Islet of Langerhans (tissue), 1 donor: ENCODE measurements at regions not wholly inside any gene's neighbourhood (a gene's known extent, or its start where the extent isn't known, plus 50 kb on each side); places are given as distances from the start of the nearest gene placed in this dataset.
"Not testable (repeated sequence)": the region's sequence is repeated elsewhere in the genome, so short reads cannot be mapped to it uniquely, and the experiment has no call there.

Source experiments
- FAIRE-seq: peaks from one replicate; lab custom pipeline; 2011; peaks lifted over from hg19 to GRCh38; lab: Jason Lieb, UNC

DNA sequence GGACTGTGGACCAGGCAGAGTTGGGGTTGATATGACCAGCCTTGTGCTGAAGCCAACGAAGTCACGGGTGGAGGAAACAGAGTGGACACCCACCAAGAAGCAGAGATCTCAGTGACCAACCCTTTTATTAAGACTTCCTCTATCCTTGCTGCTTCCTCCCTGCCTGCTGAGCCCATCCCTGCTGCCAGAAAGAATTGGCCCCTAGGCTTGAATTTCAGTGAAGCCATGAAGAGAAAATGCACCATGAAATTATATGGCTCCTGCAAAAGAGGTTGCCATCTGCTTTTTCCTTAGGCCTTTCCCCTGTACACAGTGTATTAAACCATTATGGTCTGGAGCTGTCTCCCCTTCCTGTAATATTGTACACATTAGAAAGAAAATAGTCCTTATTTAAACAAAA is 246.7 kb downstream of the HS3ST3B1 start:
- no peak for FAIRE-seq

DNA sequence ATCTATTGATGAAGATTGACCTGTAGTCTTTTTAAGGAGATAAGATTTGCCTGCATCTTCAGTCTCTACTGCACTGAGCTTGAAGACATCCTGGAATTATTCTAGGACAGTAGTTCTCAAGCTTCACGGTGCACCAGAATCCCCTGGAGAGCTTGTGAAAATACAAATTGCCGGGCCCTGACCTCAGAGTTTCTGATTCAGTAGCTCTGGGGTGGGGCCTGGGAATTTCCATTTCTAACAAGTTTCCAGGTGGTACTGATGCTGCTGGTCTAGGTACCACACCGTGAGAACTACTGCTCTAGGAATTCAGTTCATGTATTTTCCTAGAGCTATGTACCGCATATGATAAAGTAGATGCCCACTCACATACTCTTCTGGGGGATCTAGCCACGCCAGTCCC is 246.1 kb downstream of the HS3ST3B1 start:
- no peak for FAIRE-seq

DNA sequence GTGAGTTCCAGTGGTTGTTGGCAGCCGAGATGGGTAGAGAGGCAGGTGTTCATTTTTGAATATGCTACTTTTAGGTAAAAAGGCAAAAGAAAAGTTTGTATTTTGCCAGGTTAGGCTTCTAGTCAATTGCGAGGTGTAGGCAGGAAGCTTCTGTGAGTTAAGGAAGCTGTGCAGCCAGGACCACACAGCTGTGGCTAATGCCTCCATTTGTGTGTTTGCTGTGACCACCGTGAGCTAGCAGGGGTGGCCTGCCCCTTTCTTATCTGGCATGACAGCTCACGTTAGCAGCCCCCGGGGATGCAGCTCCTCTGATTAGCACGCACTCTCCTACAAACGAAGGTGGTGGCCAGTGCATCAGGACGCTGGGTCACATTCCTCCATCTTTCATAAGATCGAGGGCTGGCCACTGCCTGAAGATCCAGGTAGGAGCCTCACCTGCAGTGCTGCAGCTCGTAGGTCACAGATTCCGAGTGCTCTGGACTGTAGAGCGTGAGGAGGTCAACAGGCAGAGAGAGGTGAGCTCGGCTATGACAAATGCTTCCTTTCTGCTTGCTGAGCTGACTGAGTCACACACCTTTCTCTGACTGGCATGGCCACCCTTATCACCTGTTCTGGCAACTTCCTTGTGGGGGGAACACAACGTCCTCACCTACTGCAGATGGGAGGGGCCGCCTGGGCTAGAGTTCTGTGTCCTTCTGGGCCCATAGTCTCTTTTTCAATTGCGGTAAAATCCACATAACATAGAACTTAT is 244.4 kb downstream of the HS3ST3B1 start:
- no peak for FAIRE-seq

DNA sequence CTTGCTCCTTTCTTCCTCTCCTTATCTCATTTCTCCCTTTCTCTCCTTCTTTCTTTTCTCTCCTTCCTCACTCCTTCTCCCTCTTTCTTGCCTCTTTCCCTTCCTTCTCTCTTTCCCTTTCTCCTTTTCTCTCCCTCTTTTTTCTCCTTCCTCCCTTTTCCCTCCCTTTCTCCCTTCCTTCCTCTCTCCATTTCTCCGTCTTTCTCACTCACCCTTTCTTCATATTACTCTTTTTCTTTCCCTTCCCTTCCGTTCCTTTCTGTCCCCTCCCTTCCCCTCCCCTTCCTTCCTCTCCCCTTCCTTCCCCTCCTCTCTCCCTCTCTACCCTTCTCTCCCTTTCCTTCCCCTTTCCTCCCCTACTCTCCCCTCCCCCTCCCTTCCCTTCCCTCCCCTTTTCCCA is 240.8 kb downstream of the HS3ST3B1 start:
- FAIRE-seq = no peak

DNA sequence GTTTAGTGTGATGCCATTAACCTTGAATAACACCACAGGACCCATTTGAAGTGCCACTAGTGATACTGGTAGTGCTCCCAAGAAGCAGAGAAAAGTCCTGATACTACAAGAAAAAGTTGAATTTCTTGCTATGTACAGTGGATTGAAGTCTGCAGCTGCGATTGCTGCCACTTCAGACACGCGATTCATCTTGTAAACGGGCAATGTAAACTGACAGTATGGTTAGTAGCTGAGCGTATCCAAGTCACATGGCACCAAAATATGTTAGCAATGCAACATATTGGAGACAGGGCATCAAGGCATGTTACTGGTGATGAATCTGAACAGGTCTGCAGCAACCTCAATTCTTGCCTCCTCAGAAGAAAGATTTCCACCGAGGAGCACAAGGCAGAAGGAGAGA is 238.9 kb downstream of the HS3ST3B1 start:
- no peak for FAIRE-seq

DNA sequence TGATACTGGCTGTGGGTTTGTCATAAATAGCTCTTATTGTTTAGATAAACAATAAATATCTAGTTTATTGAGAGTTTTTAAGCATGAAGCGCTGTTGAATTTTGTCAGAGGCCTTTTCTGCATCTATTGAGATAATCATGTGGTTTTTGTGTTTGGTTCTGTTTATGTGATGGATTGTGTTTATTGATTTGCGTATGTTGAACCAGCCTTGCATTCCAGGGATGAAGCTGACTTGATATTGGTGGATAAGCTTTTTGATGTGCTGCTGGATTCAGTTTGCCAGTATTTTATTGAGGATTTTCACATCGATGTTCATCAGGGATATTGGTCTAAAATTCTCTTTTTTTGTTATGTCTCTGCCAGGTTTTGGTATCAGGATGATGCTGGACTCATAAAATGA is 231.4 kb downstream of the HS3ST3B1 start:
- FAIRE-seq = not testable (repeated sequence)

DNA sequence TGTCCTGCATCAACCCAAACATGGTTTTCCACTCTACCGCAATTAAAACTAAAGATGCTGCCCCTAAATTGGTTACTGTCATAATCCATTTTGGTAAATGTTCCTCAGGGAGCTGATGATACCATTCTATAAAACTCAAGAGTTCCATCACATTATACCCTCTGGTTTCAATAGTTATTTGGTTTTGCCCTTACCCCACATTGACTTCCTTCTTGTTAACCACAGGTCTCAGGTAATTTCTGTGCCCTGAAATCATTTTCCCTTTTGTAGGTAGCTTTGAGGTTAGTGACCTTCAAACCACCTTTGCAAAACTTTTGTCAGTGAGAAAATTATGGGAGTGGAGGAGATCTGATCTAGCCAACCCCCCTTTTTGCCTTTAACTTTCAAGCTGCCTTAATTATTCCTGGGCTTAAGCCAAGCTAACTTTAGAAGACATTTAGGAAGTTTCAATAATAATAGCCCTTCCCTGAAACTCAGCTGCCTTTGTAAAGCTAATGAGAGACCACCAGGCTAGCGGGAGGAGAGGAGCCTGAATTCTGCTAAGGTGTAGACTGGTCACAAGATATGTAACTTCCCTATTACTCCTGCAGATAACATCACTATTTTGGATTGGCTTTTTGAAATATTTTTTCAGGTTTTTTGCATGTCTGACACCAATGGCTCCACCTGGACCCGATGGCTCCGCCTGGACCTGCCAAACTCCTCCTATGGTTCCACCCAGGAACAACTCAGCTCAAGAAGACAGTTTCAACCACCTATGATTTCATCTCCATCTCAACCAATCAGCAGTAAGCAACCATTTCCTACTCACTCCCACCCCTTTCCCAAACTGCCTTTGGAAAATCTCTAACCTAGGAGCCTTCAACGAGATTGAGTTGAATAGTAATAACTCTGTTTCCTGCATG is 224.9 kb downstream of the HS3ST3B1 start:
- no peak for FAIRE-seq

DNA sequence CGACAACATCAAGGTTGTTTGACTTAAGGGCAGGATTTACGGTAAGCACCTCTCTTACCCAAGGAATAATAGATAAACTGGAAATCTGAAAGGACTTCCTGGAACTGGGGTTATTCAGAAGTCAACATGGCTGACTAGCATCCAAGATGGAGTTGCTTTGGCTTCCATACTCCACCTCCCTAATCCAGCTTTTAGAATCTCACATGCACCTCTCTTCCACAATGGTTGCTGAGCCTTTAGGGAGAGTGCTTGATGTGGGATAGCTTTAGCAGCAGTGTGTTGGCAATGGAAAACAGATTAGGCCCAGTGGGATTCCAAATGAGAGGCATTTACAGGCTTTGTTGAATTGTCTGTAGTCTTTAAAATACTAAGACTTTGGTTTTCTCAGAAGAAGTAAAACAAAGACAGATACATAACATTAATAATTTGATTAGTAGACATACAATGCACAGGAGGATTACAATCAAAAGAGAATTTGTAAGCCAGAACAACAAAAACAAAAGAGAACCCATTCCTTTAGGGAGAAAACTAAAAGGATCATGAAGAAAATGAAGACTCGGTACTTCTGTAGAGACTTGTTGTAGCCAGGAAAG is 222.0 kb downstream of the HS3ST3B1 start:
- FAIRE-seq = no peak

DNA sequence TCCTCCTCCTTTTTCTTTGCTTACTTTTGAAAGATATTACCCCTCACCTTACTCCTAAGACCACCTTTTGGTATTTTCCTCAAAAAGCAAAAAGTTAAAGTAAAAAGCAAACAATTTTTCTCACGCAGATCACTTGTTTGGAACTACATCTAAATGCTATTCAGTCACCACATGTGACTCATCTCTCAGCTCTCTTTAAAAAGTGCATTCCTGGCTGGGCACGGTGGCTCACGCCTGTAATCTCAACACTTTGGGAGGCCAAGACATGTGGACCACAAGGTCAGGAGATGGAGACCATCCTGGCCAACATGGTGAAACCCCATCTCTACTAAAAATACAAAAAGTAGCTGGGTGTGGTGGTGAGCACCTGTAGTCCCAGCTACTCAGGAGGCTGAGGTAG is 218.0 kb downstream of the HS3ST3B1 start:
- not testable (repeated sequence) for FAIRE-seq

DNA sequence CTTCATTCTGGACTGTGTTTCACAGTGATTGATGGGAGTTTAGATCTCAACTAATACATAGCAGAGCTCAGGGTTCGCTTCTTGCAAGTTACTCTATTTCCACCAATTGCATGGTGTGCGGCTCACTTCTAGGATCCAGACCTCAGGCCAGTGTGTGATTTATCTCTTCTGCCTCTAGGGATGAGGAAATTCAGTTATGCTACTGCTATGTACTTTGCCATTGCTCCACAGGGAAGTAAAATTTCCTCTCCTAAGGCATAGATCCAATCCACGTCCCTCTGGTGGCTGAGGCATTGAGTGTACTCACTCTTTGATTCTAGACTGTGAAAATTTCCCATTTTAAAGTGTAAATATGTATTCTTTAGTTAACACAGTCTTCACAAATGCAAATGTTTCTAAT is 214.1 kb downstream of the HS3ST3B1 start:
- no peak for FAIRE-seq

DNA sequence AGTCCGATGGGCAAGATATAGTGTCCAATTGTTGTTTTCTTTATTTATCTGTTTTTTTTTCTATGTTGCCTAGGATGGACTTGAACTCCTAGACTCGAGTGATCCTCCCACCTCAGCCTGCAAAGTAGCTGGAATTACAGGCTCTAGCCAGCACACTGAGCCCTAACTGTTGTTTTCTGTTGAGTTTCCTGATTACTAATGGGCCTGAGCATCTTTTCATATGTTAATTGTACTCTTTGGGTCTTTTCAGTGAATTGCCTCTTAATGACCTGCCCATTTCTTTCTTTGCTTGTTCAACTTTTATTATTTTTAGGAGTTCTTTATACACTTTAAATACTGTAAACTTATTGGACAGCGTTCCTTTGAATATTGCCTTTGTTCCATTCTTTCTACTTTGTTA is 213.0 kb downstream of the HS3ST3B1 start:
- FAIRE-seq = no peak

DNA sequence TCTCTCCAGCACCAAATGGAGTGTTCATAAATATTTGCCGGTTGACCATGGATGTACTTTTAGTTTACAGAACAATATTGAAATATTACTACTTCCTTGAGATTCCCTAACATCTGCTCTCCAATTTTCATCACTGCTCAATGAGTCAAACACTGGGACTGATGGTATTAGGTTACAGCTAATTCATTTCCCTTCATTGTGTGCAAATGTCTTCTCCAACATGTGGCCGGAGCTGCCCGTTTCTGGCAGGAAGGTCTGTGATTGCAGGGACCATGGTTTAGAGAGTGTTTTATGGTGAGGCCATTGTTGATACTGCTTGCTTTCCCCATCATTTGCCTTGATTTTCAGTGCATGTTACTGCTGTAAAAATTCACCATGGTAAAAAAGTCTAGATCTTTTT is 209.3 kb downstream of the HS3ST3B1 start:
- FAIRE-seq = no peak

DNA sequence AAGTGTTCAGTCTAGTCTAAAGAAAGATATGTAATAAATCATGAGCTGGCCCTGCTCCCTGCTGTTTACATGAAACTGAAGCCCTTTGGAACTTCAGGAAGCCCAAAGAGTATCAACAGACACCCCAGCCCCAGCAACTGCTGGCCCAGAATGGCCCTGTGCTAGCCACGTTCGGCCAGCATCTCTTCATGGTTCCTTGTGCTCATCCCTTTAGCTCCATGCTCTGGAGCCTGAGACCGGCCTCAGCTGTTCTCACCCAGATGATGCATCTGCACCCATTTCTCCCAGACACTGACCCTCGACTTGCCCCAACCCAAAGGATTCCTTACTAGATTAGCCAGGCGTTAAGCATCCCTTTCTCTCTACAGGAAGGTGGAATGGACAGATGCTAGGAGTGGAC is 207.3 kb downstream of the HS3ST3B1 start:
- no peak for FAIRE-seq

DNA sequence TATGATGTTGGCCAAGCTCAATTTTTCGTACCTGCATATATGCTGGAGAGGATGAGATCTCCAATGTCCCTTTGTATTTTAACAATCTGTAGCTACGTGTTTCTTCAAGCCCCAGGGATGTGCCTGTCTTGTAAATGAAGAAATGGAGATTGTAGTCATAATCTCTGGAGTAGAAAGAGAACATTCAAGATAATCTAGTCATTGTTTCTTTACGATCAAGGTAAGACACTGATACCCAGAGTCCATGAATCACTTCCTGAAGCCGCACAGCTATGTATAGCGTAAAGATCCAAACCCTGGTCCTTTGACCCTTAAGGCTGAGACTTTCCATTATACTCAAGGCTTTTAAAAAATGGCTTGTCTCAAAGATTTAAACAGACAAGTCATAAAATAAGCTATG is 205.5 kb downstream of the HS3ST3B1 start:
- FAIRE-seq = no peak

DNA sequence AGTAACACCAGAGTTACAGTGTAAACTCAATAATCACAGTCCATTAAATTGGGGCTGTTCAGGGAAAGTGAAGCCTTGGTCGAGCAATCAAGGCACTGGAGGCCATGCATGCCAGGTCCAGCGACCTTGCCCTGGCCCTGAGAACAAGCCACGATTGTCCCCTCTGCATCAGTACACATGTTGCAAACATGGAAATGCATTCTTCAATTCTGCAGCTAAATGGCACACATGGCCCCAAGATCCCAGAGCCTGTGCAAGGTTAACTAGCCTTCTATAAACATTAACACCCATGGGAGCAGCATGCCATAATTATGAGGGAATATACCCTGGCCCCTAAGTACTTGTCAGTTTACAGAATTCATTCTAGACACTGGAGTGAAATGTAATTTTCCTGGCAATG is 204.7 kb downstream of the HS3ST3B1 start:
- FAIRE-seq = no peak

DNA sequence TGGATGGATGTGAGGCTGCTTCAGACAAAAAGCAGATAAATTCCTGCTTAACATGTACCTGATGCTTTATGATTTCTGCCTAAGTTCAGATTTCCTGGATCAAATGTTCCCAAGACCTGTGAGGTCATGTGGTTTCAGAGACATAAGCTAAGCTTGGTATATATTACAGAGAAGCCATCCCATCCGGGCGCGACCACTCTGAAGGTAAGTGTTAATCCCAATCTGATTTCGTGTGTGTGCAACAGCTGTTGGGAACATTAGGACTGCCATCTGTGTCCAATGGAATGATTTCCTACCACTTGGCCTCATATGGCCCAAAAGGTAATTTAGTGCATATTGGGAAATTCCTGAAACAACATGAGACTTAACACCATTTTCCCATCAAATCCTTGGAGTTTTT is 199.1 kb downstream of the HS3ST3B1 start:
- FAIRE-seq = no peak

DNA sequence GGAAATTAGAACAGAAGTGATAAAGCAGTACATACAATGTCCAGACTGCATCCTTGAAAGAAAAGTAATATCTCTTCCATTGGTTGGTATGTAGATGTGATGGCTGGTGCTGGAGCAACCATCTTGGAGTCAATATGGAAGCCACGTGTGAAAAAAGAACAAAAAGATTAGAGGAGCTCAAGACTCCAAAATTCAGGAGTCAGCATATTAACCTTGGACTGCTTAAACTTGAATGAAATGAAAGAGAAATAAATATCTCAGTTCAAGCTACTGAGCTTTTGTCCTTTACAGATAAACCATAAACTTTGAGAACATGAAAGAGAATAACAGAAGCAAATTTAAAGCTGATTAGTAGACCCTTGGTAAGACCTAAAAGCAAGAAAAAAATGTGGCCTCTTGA is 197.9 kb downstream of the HS3ST3B1 start:
- FAIRE-seq = no peak

DNA sequence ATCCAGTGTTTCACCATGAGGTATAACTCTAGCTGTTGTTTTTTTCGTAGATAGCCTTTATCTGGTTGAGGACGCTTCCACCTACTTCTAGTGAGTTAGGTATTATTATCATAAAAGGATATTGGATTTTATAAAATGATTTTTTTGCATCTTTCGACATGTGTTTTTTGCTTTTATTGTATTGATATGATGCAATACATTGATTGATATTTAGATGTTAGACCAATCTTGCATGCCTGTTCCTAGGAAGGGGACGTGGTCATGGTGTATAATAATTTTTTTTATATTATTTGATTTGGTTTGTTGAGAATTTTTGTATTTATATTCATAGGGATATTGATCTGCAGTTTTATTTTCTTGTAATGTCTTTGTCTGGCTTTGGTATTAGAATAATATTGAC is 193.3 kb downstream of the HS3ST3B1 start:
- FAIRE-seq = no peak

DNA sequence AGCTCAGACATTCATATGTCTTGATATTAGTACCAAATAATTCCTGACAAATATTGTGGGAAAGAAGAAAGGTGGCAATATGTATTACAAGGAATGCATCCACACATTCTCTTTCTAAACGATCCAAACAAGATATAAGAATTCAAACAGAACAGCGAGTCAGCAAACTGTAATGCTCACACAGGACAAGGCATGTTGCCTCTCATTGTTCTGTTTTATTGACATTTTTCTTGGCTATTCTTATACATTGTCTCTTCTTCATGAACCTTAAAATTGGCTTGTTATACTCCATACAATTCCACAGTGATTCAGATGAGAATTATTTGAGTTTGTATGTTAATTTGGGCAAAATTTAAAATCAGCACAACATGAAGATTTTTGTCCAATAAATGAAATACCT is 189.1 kb downstream of the HS3ST3B1 start:
- no peak for FAIRE-seq

DNA sequence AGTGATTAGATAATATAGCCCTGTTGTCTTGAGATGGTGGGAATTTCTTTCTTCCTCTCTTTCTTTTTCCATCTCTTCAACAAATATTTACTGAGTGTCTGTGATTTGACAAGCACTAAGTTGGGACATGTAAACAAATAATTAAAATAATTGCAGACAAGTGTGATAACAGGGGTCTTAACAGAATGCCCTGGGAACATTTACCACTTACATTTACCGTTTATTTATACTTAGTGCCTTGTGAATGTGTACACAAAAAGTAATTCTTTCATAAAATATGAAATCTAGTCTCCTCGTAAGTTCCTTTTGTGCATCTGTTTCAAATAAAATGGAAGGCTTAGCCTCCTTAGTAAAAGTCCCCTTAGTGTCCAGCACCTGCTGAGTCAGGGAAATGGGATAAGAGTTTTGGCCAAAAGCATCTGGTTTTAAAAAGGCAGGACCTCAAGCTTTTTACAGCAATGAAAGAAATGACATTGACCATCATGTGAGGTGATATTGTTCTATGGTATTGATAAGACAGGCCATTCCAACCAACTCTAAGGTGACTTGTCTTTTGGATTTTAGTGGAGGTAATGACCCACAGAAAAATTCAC is 188.2 kb downstream of the HS3ST3B1 start:
- no peak for FAIRE-seq

DNA sequence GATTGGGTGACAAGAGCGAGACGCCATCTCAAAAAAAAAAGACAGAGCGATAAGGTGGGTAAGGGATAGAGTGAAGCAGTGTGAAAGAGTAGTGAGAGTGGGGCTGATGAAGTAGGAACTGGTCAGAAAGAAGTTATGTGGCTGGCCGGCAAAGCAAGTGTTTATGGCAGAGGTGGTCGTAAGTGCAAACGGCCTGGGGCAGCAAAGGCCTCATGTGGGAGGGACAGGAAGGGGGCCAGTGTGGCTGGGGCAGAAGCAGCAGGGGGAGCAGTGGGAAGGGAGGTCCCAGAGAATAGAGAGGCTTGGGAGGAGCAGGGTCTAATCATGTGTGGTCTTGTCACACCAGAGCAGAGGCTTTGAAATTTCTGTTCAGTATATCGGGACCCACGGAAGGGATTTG is 186.2 kb downstream of the HS3ST3B1 start:
- FAIRE-seq = no peak

DNA sequence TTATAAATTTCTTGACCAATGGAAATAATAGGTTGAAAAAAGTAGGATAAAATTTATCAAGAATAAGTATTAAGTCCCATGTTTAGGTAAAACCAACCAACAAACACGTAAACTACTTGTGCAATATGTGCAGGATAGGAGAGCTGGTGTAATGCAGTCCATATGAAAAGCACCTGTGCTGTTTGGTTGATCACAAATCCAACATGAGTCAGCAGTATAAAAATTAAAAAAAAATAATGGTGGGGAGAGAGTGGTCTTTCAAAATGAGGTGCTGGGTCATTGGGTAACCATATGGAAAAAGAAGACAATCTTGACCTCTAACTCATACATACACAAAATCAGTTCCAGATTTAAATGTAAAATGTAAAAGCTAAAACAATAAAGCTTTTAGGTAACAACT is 181.8 kb downstream of the HS3ST3B1 start:
- no peak for FAIRE-seq

DNA sequence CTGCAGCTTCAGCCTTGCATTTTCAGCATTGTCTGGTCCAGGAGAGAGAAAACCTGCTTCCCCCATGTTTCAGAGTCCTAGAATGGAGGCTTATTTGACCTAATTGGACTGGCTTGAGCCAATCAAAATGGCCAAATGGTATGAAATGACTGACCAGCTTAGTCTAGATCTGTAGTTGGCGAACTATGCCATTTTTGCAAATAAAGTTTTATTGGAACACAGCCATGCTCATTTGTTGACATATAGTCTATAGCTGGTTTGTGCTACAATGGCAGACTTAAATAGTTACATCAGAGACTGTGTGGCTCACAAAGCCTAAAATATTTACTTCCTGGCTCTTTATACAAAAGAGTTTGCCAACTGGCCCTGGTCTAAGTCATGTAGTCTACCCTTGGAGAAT is 180.8 kb downstream of the HS3ST3B1 start:
- FAIRE-seq = no peak
